ENCODE measurements at regions not wholly inside any gene's neighbourhood (a gene's known extent, or its start where the extent isn't known, plus 50 kb on each side); places are given as distances from the start of the nearest gene placed in this dataset.

- TF ChIP-seq CTCF (IDR thresholded peaks at IDR 0.05) = no peak
- TF ChIP-seq POLR2AphosphoS5 (IDR thresholded peaks at IDR 0.05) = no peak
- no peak for TF ChIP-seq EP300 (IDR thresholded peaks at IDR 0.05)
- TF ChIP-seq POLR2A (IDR thresholded peaks at IDR 0.05) = no peak
Measured at GRCh38 chr2:181784556-181784955, 104.2 kb upstream of the NEUROD1 start.

Data from suprapubic skin (tissue), 4 donors.